Natural killer cell (primary cell): ENCODE measurements at regions not wholly inside any gene's neighbourhood (a gene's known extent, or its start where the extent isn't known, plus 50 kb on each side); places are given as distances from the start of the nearest gene placed in this dataset.
A peak's percentile ranks its signal among the peaks of the same experiment; 100 is the strongest.

Experiments
- ATAC-seq, 3 donors: fragments of 150-1000 bp in 2 of 3; fragments of 200-7000 bp in 1 of 3; cut with Tn5 transposase; 1 replicate in 1 of 3; 2 replicates in 2 of 3; pipeline ENCODE4 v1.10.0; 2021; ENCODE audit warnings: mild to moderate bottlenecking in 2 of 3, moderate library complexity in 2 of 3
- DNase-seq, 2 donors: peaks; one replicate each; pipeline versions ENCODE4 v3.0.0 to v3.0.0-alpha.2; 2013 to 2021; ENCODE audit warnings: mixed read lengths in 1 of 2
- H3K27ac ChIP-seq: one replicate; pipeline ENCODE4 v1.5.1; 2013; ENCODE audit warnings: mild to moderate bottlenecking, low read length
- H3K27me3 ChIP-seq: one replicate; pipeline ENCODE4 v1.6.1; 2013; ENCODE audit warnings: low read length; ENCODE audit not compliant: control insufficient read depth, insufficient read depth
- H3K36me3 ChIP-seq: one replicate; pipeline ENCODE4 v1.6.1; 2013; ENCODE audit warnings: low read length; ENCODE audit not compliant: control insufficient read depth, insufficient read depth
- H3K4me1 ChIP-seq: one replicate; pipeline ENCODE4 v1.6.1; 2013; ENCODE audit warnings: low read length; ENCODE audit not compliant: control insufficient read depth, insufficient read depth
- H3K4me3 ChIP-seq: one replicate; pipeline ENCODE4 v1.5.1; 2013; ENCODE audit warnings: low read length
- H3K9me3 ChIP-seq: one replicate; pipeline ENCODE4 v1.6.1; 2013; ENCODE audit warnings: low read length; ENCODE audit not compliant: control insufficient read depth, insufficient read depth
- H3K27ac Mint-ChIP-seq, 2 donors: one replicate each; pipeline ENCODE4 v1.8.0; 2022; ENCODE audit warnings: mild to moderate bottlenecking in 2 of 2, mixed read lengths in 2 of 2, moderate library complexity in 1 of 2
- H3K27me3 Mint-ChIP-seq, 2 donors: one replicate each; pipeline ENCODE4 v1.8.0; 2022; ENCODE audit warnings: low read depth in 2 of 2, mixed read lengths in 2 of 2
- H3K36me3 Mint-ChIP-seq: one replicate; pipeline ENCODE4 v1.8.0; 2022; ENCODE audit warnings: mixed read lengths
- H3K4me1 Mint-ChIP-seq, 2 donors: one replicate each; pipeline ENCODE4 v1.8.0; 2022; ENCODE audit warnings: mixed read lengths in 2 of 2
- H3K4me3 Mint-ChIP-seq: one replicate; pipeline ENCODE4 v1.8.0; 2022; ENCODE audit warnings: mild to moderate bottlenecking, moderate library complexity, mixed read lengths
- H3K9me3 Mint-ChIP-seq, 2 donors: one replicate each; pipeline ENCODE4 v1.8.0; 2022; ENCODE audit warnings: mixed read lengths in 2 of 2
- WGBS: methylation state at CpG from one replicate; pipeline ENCODE4 v1.1.7; 2013; ENCODE audit warnings: missing lambda C conversion rate; ENCODE audit not compliant: insufficient coverage; 5-methylcytosine and 5-hydroxymethylcytosine counted together
- intact Hi-C: fragments of 100-400 bp; cut with micrococcal nuclease; formaldehyde crosslinking; loops from one replicate; pipeline ENCODE4 v1.14.2; 2022
- TF ChIP-seq, protein P1 (sequence below): fragments of 200-600 bp; IDR thresholded peaks from one replicate; pipeline ENCODE4 v1.8.0; 2022; ENCODE audit warnings: antibody characterized with exemption

- H3K4me3 Mint-ChIP-seq = no peak overlapping the region
- peaks cover 8 to 22% of the 10 kb centered on the region in 2 donors for H3K27me3 Mint-ChIP-seq
- Histone ChIP-seq H3K4me3 (no peak overlapping the region), H3K9me3 (no peaks in the 10 kb centered on the region), H3K36me3 (no peaks in the 10 kb centered on the region), H3K27me3 (no peaks in the 10 kb centered on the region), H3K4me1 (no peaks in the 10 kb centered on the region), H3K27ac (no peak overlapping the region)
- no peaks in the 10 kb centered on the region for H3K36me3 Mint-ChIP-seq
- 90% methylated on average over 2 of the region's 4 CpGs for WGBS
- intact Hi-C loops = no loop called here
- no peaks in the 10 kb centered on the region for H3K4me1 Mint-ChIP-seq
- ATAC-seq (no peak), DNase-seq (no peak)
- no peaks in the 10 kb centered on the region for H3K9me3 Mint-ChIP-seq
- TF ChIP-seq, protein P1, sequence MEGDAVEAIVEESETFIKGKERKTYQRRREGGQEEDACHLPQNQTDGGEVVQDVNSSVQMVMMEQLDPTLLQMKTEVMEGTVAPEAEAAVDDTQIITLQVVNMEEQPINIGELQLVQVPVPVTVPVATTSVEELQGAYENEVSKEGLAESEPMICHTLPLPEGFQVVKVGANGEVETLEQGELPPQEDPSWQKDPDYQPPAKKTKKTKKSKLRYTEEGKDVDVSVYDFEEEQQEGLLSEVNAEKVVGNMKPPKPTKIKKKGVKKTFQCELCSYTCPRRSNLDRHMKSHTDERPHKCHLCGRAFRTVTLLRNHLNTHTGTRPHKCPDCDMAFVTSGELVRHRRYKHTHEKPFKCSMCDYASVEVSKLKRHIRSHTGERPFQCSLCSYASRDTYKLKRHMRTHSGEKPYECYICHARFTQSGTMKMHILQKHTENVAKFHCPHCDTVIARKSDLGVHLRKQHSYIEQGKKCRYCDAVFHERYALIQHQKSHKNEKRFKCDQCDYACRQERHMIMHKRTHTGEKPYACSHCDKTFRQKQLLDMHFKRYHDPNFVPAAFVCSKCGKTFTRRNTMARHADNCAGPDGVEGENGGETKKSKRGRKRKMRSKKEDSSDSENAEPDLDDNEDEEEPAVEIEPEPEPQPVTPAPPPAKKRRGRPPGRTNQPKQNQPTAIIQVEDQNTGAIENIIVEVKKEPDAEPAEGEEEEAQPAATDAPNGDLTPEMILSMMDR = no peak
- H3K27ac Mint-ChIP-seq = no peak overlapping the region
These were observed 118.3 kb upstream of the NDUFV2 start for GRCh38 chr18:8984131-8984721.

- Histone ChIP-seq H3K36me3 (no peaks in the 10 kb centered on the region), H3K27ac (no peak overlapping the region), H3K27me3 (no peaks in the 10 kb centered on the region), H3K9me3 (no peaks in the 10 kb centered on the region), H3K4me3 (no peak overlapping the region), H3K4me1 (no peaks in the 10 kb centered on the region)
- no peaks in the 10 kb centered on the region for H3K36me3 Mint-ChIP-seq
- DNase-seq (no peak), ATAC-seq (no peak)
- peaks cover 15 to 32% of the 10 kb centered on the region in 2 donors for H3K27me3 Mint-ChIP-seq
- no peak overlapping the region for H3K27ac Mint-ChIP-seq
- H3K9me3 Mint-ChIP-seq = no peaks in the 10 kb centered on the region
- TF ChIP-seq, protein P1 = no peak
- 67% methylated on average over 6 of the region's 6 CpGs for WGBS
- no peak overlapping the region for H3K4me3 Mint-ChIP-seq
- intact Hi-C loops = no loop called here
- H3K4me1 Mint-ChIP-seq = no peaks in the 10 kb centered on the region
These were observed 115.3 kb upstream of the NDUFV2 start for GRCh38 chr18:8987241-8987640.

DNA sequence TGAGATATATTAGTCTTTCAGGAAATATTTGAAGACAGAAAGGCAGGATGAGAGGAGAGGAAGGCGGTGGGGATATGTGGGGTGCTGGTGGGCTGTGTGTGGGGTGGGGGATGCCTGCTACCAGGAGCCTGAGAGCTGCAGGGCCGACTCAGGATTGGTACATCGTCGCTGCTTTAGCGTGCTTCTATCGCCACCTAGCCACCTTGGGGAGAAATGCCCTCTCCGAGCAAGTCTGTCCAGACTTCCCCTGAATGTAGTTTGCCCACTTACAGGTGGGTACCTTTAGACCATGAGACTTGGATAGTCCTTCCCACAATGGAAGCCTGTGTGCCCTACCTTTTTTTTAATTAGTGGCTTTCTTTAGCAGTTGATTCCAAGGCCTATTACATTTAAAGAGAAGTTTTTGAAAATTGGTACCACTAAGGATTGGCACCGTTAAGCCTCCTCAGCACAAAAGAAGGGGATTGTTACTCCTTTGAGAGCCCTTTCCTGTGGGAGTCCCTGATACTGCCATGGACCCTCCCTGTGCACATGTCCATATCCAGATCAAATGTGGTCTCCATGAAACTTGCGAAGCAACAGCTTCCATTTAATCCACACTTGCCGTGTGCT, 114.1 kb upstream of the NDUFV2 start:
- TF ChIP-seq, protein P1 = peak; percentile 43
- H3K27ac ChIP-seq = no peak overlapping the region
- WGBS = 33% methylated on average over 10 of the region's 10 CpGs
- H3K27me3 Mint-ChIP-seq = peaks cover 15 to 32% of the 10 kb centered on the region in 2 donors
- no peaks in the 10 kb centered on the region for H3K4me1 ChIP-seq
- no peak overlapping the region for H3K4me3 Mint-ChIP-seq
- no peaks in the 10 kb centered on the region for H3K27me3 ChIP-seq
- no peak overlapping the region for H3K27ac Mint-ChIP-seq
- H3K36me3 ChIP-seq = no peaks in the 10 kb centered on the region
- H3K36me3 Mint-ChIP-seq = no peaks in the 10 kb centered on the region
- H3K4me3 ChIP-seq = no peak overlapping the region
- H3K4me1 Mint-ChIP-seq = no peaks in the 10 kb centered on the region
- DNase-seq = peak; percentile 17 to 79
- no peaks in the 10 kb centered on the region for H3K9me3 Mint-ChIP-seq
- no peaks in the 10 kb centered on the region for H3K9me3 ChIP-seq
- ATAC-seq = peak in 2 of 3 donors; percentile 58 to 73
- intact Hi-C loops = loop anchor here (2.0 kb wide), 2 partner anchors 292 to 334 kb away; no protein-coding TSS in a partner anchor
